ENCODE measurements at regions not wholly inside any gene's neighbourhood (a gene's known extent, or its start where the extent isn't known, plus 50 kb on each side); places are given as distances from the start of the nearest gene placed in this dataset.
"Not testable (repeated sequence)": the region's sequence is repeated elsewhere in the genome, so short reads cannot be mapped to it uniquely, and the experiment has no call there.

DNA sequence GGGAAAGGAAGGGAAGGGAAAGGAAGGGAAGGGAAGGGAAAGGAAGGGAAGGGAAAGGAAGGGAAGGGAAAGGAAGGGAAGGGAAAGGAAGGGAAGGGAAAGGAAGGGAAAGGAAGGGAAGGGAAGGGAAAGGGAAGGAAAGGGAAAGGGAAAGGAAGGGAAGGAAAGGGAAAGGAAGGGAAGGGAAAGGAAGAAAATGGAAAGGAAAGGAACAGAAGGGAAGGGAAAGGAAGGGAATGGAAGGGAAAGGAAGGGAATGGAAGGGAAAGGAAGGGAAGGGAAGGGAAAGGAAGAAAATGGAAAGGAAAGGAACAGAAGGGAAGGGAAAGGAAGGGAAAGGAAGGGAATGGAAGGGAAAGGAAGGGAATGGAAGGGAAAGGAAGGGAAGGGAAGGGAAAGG lies 526.0 kb downstream of the RMST start:
- not testable (repeated sequence) for DNase-seq

GRCh38 chr12:97989366-97989940 lies 525.9 kb upstream of the TMPO start:
- no peak for DNase-seq

DNA sequence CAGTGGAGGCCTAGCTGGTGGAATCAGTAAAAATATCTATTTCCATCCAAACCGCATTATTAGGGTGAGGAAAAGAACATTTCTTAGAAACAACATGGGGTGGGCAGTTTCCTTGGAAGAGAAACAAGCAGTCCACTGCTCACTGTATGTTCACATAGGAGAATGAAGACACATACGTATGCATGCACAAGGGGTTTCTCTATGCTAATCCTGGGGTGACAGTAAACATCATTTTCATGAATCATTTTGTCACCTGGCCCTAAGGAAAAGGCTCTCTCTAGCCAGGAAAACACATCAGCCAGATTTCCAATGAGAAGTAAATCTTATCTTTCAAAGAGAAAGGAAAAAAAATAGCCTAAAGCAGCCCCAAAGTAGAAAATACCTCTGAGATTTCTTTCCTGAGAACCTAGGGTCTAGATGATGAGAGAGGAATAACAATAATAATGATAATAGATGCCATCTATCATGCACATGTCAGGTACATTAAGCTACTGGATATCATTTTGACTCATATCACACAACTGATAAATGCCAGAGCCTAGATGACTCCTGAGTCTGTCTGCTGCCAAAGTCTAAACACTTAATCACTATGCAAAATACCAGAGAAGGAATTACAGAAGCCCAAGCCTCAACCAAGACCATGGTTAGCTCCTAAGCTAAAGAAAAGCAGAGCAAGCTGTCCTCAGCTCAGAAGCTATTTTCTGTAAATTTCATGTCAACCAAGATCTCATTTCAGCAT lies 520.5 kb upstream of the TMPO start:
- no peak for DNase-seq

DNA sequence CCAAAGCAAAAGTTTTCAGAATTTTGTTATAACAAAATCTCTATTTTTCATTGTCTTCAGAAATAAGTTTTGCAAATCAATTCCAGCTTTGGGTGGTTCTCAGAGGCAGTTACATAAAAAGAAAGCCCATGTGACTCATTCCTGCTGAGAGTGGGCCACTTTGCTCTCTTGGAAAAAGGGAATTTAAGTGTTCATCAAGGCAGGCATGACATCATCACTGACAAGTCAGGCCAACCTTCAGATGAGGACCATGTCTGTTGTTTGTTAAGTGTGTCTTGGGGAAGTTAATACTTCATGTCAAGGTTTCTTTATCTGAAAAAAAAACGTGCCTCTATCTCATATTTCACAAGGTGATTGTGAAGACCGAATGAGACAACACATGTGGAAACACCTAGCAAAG lies 519.8 kb upstream of the TMPO start:
- no peak for DNase-seq

DNA sequence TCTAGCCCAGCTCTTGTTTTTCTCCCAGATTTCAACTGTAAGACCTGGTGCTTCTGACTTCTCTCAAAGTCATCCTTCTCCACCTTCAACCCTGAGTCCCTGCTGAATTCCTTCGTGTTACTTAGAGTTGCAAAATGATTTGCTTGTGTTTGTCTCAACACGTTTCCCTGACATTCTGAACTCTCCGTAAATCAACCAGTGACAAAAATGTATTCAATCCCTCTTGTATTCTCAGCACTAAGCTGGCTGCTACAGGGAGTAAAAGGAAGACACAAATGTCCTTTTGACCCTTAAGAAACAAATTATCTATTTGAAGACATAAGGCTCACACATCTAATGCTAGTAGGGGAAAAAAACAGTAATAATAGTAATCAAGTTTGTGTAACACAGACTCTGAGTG lies 514.0 kb upstream of the TMPO start:
- no peak for DNase-seq

DNA sequence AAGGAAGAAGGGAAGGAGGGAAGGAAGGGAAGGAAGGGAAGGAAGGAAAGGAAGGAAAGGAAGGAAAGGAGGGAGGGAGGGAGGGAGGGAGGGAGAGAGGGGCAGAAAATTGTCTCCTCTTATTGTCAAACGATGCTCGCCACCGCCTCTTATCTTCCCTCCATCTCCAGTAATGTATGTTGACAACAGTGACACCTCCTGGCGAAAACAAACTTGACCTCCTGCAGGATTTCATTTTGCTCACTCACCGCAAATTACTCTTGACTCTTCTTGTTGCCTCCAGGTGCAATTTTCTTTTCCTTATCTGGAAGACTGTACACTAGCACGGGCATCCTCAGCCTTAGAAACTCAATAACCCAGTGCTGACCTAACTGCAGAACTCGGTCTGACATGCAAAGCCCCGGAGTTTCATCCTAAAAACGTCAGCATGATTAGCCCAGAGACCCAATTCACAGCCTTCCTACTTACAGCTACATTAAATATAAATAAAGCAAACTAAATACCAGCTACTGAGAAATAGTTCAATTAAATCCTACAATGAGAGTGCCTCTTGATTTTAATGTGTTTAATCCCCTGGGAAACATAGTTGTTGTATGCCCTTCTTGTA lies 512.4 kb upstream of the TMPO start:
- DNase-seq = peak; percentile 88 to 90

- DNase-seq = no peak
Measured at GRCh38 chr12:98007963-98008362, 507.4 kb upstream of the TMPO start.

DNA sequence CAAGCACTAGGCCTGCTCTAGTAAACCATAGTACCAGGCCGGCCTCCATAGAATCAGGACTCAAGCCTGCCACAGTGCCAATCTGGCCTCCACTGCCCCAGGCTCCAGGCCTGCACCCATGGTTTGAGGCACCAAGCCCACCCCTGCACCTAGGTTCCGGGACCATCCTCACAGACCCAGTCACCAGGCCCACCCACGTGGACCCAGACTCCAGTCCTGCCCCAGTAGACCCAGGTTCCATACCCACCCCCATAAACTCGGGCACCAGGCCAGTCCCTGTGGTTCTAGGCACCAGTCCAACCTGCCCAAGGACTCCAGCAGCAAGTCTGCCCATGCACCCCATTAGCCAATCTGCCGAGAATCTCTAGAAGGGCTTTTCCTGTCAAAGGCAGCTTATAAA lies 501.8 kb upstream of the TMPO start:
- DNase-seq = no peak

GRCh38 chr12:98018836-98019235 lies 496.6 kb upstream of the TMPO start:
- DNase-seq = no peak

- no peak for DNase-seq
Measured at GRCh38 chr12:98020376-98020775, 495.0 kb upstream of the TMPO start.

DNA sequence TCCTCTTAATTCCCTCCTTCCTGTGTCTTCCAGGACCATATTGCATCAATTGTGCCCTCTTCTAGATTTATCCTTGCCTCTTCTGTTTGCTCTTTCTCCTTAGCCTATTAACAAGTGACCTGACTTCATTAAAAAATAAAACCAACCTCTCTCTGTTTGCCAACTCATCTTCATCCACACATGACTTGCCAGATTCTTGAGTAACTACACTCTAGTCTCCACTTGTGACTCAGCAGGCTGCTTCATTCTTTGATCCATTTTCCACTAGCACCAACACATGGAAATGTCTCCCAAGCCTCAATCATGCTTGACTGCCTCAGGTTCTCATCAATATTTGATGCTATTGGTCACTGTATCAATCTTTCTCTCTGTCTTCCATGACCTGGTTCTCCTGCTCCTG lies 492.4 kb upstream of the TMPO start:
- DNase-seq = no peak

DNA sequence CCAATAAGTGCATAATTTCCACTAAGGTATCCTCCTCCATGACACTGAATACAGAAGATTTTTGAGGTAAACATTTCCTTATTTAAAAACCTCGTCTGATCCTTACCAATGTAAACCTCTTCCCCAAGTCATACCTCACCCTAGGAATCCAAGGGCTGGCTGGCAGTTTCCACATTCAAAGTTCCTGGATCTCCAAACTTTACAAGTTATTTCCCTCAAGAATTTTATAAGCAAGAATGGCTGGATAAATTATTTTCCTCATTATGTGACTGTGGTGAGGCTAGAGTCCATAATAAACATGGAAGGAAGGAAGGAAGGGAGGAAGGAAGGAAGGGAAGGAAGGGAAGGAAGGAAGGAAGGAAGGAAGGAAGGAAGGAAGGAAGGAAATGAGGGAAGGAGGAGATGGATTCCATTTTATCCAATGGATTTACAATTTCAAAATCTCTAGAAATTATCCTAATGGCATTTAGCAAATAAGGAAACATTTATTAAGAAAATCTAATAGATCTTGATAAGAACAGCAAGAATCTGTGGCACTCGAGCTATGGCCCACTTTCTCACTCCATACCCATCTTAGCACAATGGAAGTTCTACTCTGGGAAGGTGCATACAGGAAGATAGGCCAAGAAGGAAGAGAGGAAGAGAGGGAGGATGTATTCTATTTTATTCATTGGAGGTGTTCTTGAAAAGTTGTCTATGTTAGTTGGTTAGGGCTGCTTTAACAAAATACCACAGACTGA lies 477.8 kb upstream of the TMPO start:
- DNase-seq = no peak

- DNase-seq = no peak
Measured at GRCh38 chr12:98042668-98043067, 472.7 kb upstream of the TMPO start.

DNA sequence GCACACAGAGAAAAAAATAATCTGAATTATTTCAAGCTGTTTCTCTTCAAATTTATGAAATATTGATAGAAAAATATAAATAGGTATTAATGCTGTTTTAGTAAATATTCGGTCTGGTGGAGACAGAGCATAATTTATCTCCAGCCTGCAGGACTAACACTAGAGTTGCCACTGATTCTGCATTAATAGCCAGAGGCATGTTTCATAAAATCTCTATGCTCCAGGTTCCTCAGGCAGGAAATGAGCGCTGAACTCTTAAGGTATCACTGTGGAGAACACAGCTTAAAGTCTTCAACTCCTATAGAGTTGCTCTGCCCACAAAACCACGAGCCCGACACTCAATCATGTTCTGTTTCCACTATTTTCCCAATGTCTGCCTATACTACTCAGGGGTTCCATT lies 470.0 kb upstream of the TMPO start:
- DNase-seq = no peak

GRCh38 chr12:98048326-98048725 lies 467.1 kb upstream of the TMPO start:
- no peak for DNase-seq

GRCh38 chr12:98053202-98053601 lies 462.2 kb upstream of the TMPO start:
- peak in 1 of 2 experiments; percentile 6 for DNase-seq

DNA sequence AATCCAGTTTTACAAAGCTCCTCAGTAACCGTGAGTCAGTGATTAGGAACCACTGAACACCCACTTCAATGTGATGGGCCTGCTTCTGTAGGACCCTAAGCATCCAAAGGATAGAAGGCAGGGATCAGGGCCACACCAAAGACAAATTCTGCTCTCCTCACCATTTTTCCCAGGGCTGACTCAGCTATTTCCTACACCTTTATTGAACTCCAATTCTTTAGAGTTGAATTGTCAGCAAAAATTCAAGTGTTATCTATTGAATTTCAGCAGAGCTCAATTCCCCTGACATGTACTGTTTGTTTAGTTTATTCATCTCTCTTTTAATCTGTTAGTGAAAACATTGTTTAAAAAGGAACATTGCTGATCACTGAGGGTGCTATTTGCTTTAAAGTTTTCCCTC lies 457.7 kb upstream of the TMPO start:
- no peak for DNase-seq

DNA sequence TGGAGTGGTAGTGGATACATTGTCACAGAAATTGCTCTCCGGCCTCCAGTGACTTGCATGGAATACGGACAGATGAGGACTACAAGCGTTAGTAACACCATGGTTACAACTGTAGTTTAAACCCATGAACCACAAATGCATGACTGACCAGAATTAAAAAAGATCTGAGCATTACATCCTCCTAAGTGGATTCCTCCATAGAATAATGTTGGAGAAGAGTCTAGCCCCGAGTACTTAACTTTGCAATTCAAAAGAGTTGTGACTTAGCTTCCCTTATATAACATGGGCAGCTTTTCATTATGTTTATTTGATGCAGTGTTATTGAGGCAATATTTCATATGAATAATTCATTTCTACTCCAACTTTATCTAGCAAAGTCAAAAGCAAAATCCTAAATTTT lies 457.2 kb upstream of the TMPO start:
- no peak for DNase-seq

- no peak for DNase-seq
Measured at GRCh38 chr12:98058838-98059237, 456.6 kb upstream of the TMPO start.

DNA sequence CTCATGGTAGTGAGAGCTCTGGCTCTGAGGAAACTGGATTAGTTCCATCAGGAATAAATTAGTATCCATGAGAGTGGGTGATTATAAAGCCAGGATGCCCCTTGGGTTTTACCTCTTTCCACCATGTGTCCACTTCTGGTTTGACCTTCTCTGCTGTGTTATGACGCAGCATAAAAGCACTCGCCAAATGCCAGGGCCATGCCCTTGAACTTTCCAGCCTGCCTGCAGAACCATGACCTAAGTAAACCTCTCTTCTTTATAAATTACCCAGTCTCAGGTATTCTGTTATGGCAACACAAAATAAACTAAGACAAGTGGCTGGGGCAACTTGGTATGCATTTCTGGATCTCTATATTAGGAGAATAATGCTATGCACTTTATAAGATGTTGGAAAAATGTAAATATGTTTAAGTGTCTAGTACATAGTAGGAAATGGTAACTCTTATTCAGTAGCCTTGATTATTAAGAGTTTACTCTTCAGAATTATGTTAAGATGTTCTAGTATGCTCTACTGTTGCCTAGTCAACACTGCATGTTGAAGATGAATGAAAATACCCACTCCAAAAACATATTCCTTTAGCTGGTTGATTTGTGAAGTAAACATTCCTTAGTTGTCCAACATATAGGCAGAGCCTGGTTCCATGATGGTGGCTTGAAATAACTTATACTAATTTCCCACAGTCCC lies 455.6 kb upstream of the TMPO start:
- no peak for DNase-seq

GRCh38 chr12:98060411-98060810 lies 455.0 kb upstream of the TMPO start:
- no peak for DNase-seq

- DNase-seq = no peak
Measured at GRCh38 chr12:98062464-98063245, 452.7 kb upstream of the TMPO start.
